Ovary (tissue), 7 donors: ENCODE measurements at regions not wholly inside any gene's neighbourhood (a gene's known extent, or its start where the extent isn't known, plus 50 kb on each side); places are given as distances from the start of the nearest gene placed in this dataset.

Experiments used
- DNase-seq, 5 donors: peaks; one replicate each; pipeline ENCODE4 v3.0.0-alpha.2; 2019 to 2020
- H3K27ac ChIP-seq, 2 donors: fragments of 200-600 bp; one replicate each; pipeline versions ENCODE4 v1.5.1 to v1.8.0; 2019 to 2022
- H3K27me3 ChIP-seq: fragments of 200-600 bp; one replicate; pipeline ENCODE4 v1.8.0; 2022
- H3K36me3 ChIP-seq: fragments of 200-600 bp; sonication (generic); one replicate; pipeline ENCODE4 v1.5.1; 2019
- H3K4me1 ChIP-seq: one replicate; pipeline ENCODE4 v1.8.1; 2013; ENCODE audit warnings: mild to moderate bottlenecking, moderate library complexity; ENCODE audit not compliant: insufficient read depth
- H3K4me3 ChIP-seq: fragments of 200-600 bp; sonication (generic); one replicate; pipeline ENCODE4 v1.5.1; 2017
- H3K9me3 ChIP-seq, 2 donors: fragments of 200-600 bp in 1 of 2; sonication (generic) in 1 of 2; one replicate each; pipeline versions ENCODE4 v1.5.1 to v1.8.1; 2013 to 2019; ENCODE audit warnings: mild to moderate bottlenecking in 1 of 2, moderate library complexity in 1 of 2
- EP300 ChIP-seq: sonication (generic); formaldehyde crosslinking; IDR thresholded peaks from one replicate; pipeline ENCODE4 v1.6.1; 2017; ENCODE audit warnings: antibody characterized with exemption
- POLR2A ChIP-seq: fragments of 450-650 bp; IDR thresholded peaks from one replicate; pipeline ENCODE4 v1.6.1; 2017; ENCODE audit warnings: antibody characterized with exemption, mild to moderate bottlenecking, moderate library complexity
- WGBS, 3 donors: extraction: QIAGEN DNeasy Blood & Tissue Kit in 1 of 3; methylation state at CpG; one replicate each; pipeline versions ENCODE4 v1.1.5 to v1.1.7; 2013 to 2017; 5-methylcytosine and 5-hydroxymethylcytosine counted together
- intact Hi-C, 4 donors: fragments of 100-400 bp; cut with DNase I; formaldehyde crosslinking; loops; one replicate each; pipeline versions ENCODE4 v1.11.0 to v1.15.1; 2022 to 2023
- TF ChIP-seq, protein P1 (sequence below), 3 donors: fragments of 450-650 bp in 2 of 3; fragments of 200-600 bp in 1 of 3; IDR thresholded peaks; one replicate each; pipeline versions ENCODE4 v1.5.1 to v1.8.0; 2016 to 2022; ENCODE audit warnings: antibody characterized with exemption in 3 of 3, mild to moderate bottlenecking in 1 of 3
- donor health status: DM: no; HTN: no; CAD: no; lungs with moderate emphysema.
- donor health status: DM: no; HTN: no; CAD: no.
- donor health status: Bipolar disorder and iron deficiency.
- donor health status: DM: no; HTN: no; CAD: no.
- donor health status: DM: yes; HTN: yes; CAD: no.

GRCh38 chr5:112614986-112615385 lies 122.7 kb upstream of the APC start:
- TF ChIP-seq POLR2A: no peak
- TF ChIP-seq, protein P1, sequence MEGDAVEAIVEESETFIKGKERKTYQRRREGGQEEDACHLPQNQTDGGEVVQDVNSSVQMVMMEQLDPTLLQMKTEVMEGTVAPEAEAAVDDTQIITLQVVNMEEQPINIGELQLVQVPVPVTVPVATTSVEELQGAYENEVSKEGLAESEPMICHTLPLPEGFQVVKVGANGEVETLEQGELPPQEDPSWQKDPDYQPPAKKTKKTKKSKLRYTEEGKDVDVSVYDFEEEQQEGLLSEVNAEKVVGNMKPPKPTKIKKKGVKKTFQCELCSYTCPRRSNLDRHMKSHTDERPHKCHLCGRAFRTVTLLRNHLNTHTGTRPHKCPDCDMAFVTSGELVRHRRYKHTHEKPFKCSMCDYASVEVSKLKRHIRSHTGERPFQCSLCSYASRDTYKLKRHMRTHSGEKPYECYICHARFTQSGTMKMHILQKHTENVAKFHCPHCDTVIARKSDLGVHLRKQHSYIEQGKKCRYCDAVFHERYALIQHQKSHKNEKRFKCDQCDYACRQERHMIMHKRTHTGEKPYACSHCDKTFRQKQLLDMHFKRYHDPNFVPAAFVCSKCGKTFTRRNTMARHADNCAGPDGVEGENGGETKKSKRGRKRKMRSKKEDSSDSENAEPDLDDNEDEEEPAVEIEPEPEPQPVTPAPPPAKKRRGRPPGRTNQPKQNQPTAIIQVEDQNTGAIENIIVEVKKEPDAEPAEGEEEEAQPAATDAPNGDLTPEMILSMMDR (IDR thresholded peaks at IDR 0.05): no peak
- TF ChIP-seq EP300: no peak
- no peak for DNase-seq
- Histone ChIP-seq H3K36me3 (no peaks in the 10 kb centered on the region), H3K27me3 (no peaks in the 10 kb centered on the region), H3K4me3 (no peak overlapping the region), H3K27ac (no peak overlapping the region), H3K4me1 (no peaks in the 10 kb centered on the region), H3K9me3 (no peaks in the 10 kb centered on the region)
- WGBS, 3 donors: 58 to 67% (median 58%) methylated on average over 1 of the region's 1 CpG
- intact Hi-C loops: no loop called here

DNA sequence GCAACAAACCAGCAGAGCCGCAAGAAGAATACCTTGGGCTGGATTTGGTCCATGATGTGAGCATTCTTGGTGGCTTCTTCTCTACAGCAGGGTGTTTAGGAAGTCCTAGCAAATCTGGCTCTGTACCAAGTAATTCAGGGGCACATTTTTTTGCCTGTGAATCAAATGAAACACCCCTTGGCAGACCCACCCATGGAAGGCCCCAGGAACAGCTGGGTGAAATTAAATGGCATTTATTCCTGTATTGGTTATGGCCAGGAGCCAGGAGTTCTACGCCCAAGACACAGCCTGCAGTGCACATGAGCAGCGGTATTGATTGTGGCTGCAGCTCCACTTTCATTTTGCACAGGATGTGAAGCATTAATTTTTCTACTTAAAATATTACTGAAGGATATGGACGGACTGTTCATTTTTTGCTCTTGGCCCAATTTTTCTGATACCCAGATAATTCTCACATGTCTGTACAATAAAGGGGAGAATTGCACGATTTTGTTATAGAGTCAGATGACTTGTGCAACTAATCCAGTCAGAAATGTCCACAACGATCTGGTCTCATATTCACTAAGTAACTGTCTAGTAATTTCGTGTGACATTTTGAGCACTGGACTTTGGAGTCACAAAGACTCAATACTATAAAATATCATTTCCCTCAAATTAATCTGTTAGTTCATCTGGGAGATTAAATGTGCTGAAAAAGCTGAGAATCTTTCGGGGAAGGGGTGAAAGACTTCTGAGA lies 120.7 kb upstream of the APC start:
- H3K27ac ChIP-seq: no peak overlapping the region
- intact Hi-C loops: no loop called here
- no peak for DNase-seq
- no peak overlapping the region for H3K4me3 ChIP-seq
- H3K9me3 ChIP-seq: no peaks in the 10 kb centered on the region
- H3K27me3 ChIP-seq: no peaks in the 10 kb centered on the region
- TF ChIP-seq POLR2A (no peak), EP300 (no peak)
- no peaks in the 10 kb centered on the region for H3K36me3 ChIP-seq
- no peaks in the 10 kb centered on the region for H3K4me1 ChIP-seq
- 72 to 80% (median 75%) methylated on average over 8 of the region's 8 CpGs for WGBS, 3 donors

- Histone ChIP-seq H3K9me3 (no peaks in the 10 kb centered on the region), H3K4me1 (peaks cover 4% of the 10 kb centered on the region), H3K4me3 (no peak overlapping the region), H3K27ac (no peak overlapping the region), H3K27me3 (no peaks in the 10 kb centered on the region), H3K36me3 (no peaks in the 10 kb centered on the region)
- WGBS, 3 donors: 51 to 58% (median 57%) methylated on average over 3 of the region's 3 CpGs
- DNase-seq: no peak
- intact Hi-C loops: no loop called here
- TF ChIP-seq POLR2A (no peak), EP300 (no peak)
- TF ChIP-seq, protein P1 (IDR thresholded peaks at IDR 0.05): no peak
These were observed 112.4 kb upstream of the APC start for GRCh38 chr5:112625246-112625645.

GRCh38 chr5:112625689-112626438 lies 111.8 kb upstream of the APC start:
- no peaks in the 10 kb centered on the region for H3K9me3 ChIP-seq
- no peaks in the 10 kb centered on the region for H3K36me3 ChIP-seq
- no peaks in the 10 kb centered on the region for H3K27me3 ChIP-seq
- intact Hi-C loops: no loop called here
- H3K4me1 ChIP-seq: peaks cover 4% of the 10 kb centered on the region
- WGBS, 3 donors: 25 to 50% (median 38%) methylated on average over 4 of the region's 4 CpGs
- TF ChIP-seq POLR2A: no peak
- no peak for TF ChIP-seq EP300
- TF ChIP-seq, protein P1 (IDR thresholded peaks at IDR 0.05): no peak
- no peak overlapping the region for H3K4me3 ChIP-seq
- DNase-seq: no peak
- no peak overlapping the region for H3K27ac ChIP-seq

DNA sequence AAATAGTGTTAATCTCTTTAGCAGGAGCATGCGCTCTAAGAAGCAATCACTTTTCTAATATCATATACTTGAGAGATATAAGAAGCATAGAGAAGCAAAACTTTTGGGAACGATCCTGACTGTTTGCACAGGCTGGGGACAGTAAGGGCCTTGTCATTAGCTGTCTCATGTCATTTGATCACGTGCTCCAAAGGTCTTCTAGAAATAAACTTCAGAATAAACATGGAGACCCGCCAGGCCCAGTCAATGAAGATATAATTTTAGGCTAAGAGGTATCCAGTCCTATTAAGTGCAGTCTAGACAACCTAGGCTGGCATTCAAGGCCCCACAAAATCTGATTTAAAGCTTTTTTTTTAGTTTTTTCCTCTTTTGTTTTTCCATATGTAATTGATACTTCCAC lies 111.0 kb upstream of the APC start:
- Histone ChIP-seq H3K9me3 (no peaks in the 10 kb centered on the region), H3K36me3 (no peaks in the 10 kb centered on the region), H3K4me3 (no peak overlapping the region), H3K4me1 (peaks cover 4% of the 10 kb centered on the region), H3K27me3 (no peaks in the 10 kb centered on the region), H3K27ac (no peak overlapping the region)
- intact Hi-C loops: no loop called here
- no peak for DNase-seq
- TF ChIP-seq POLR2A: no peak
- TF ChIP-seq EP300: no peak
- TF ChIP-seq, protein P1 (IDR thresholded peaks at IDR 0.05): no peak
- 81 to 87% (median 87%) methylated on average over 4 of the region's 4 CpGs for WGBS, 3 donors
